Vagina (tissue), 2 donors: ENCODE measurements at regions not wholly inside any gene's neighbourhood (a gene's known extent, or its start where the extent isn't known, plus 50 kb on each side); places are given as distances from the start of the nearest gene placed in this dataset.

Source experiments
- DNase-seq, 2 donors: peaks; one replicate each; pipeline ENCODE4 v3.0.0-alpha.2; 2017; ENCODE audit errors: extremely low spot score in 2 of 2
- H3K27ac ChIP-seq: fragments of 200-600 bp; sonication (generic); one replicate; pipeline ENCODE4 v1.5.1; 2019
- H3K27me3 ChIP-seq: fragments of 200-600 bp; sonication (generic); one replicate; pipeline ENCODE4 v1.5.1; 2019
- H3K36me3 ChIP-seq, 2 donors: fragments of 200-600 bp; sonication (generic); one replicate each; pipeline ENCODE4 v1.5.1; 2017 to 2019
- H3K4me1 ChIP-seq: fragments of 200-600 bp; sonication (generic); one replicate; pipeline ENCODE4 v1.5.1; 2019
- H3K4me3 ChIP-seq, 2 donors: fragments of 200-600 bp; sonication (generic); 1 replicate in 1 of 2; 2 replicates in 1 of 2; pipeline ENCODE4 v1.5.1; 2016 to 2019
- H3K9me3 ChIP-seq: fragments of 200-600 bp; sonication (generic); one replicate; pipeline ENCODE4 v1.5.1; 2019
- CTCF ChIP-seq, 3 experiments: fragments of 450-650 bp in 2 of 3; fragments of 200-600 bp in 1 of 3; sonication (generic) in 1 of 3; IDR thresholded peaks; one replicate each; pipeline ENCODE4 v1.5.1; 2017 to 2019; ENCODE audit warnings: antibody characterized with exemption in 3 of 3, mild to moderate bottlenecking in 2 of 3, moderate library complexity in 2 of 3
- POLR2A ChIP-seq, 2 donors: fragments of 450-650 bp; IDR thresholded peaks; one replicate each; pipeline ENCODE4 v1.6.1; 2017; ENCODE audit warnings: antibody characterized with exemption in 2 of 2, mild to moderate bottlenecking in 2 of 2, moderate library complexity in 2 of 2
- POLR2AphosphoS5 ChIP-seq, 2 donors: sonication (generic); formaldehyde crosslinking; IDR thresholded peaks; one replicate each; pipeline ENCODE4 v1.9.0; 2017; ENCODE audit warnings: antibody characterized with exemption in 2 of 2, mild to moderate bottlenecking in 2 of 2, low read depth in 1 of 2; ENCODE audit not compliant: insufficient read depth in 1 of 2
- intact Hi-C: fragments of 100-400 bp; cut with DNase I; formaldehyde crosslinking; loops from one replicate; pipeline ENCODE4 v1.15.1; 2023

- Histone ChIP-seq H3K27me3 (no peaks in the 10 kb centered on the region), H3K9me3 (no peaks in the 10 kb centered on the region), H3K36me3 (no peaks in the 10 kb centered on the region), H3K4me1 (no peaks in the 10 kb centered on the region), H3K27ac (no peak overlapping the region), H3K4me3 (no peak overlapping the region)
- TF ChIP-seq POLR2AphosphoS5 (IDR thresholded peaks at IDR 0.05; ENCODE audit: insufficient read depth in 1 of 2, low read depth in 1 of 2), result no peak
- TF ChIP-seq CTCF (IDR thresholded peaks at IDR 0.05), result no peak
- no peak for TF ChIP-seq POLR2A (IDR thresholded peaks at IDR 0.05)
- no peak for DNase-seq
- intact Hi-C loops, result no loop called here
Measured at GRCh38 chr15:31814082-31814481, 216.2 kb upstream of the CHRNA7 start.

GRCh38 chr15:31815411-31816155 is 214.7 kb upstream of the CHRNA7 start:
- Histone ChIP-seq H3K4me1 (no peaks in the 10 kb centered on the region), H3K36me3 (no peaks in the 10 kb centered on the region), H3K27me3 (no peaks in the 10 kb centered on the region), H3K27ac (no peak overlapping the region), H3K9me3 (no peaks in the 10 kb centered on the region), H3K4me3 (no peak overlapping the region)
- TF ChIP-seq CTCF (IDR thresholded peaks at IDR 0.05), result no peak
- TF ChIP-seq POLR2AphosphoS5 (IDR thresholded peaks at IDR 0.05; ENCODE audit: insufficient read depth in 1 of 2, low read depth in 1 of 2), result no peak
- TF ChIP-seq POLR2A (IDR thresholded peaks at IDR 0.05), result no peak
- no peak for DNase-seq
- intact Hi-C loops, result no loop called here

GRCh38 chr15:31822463-31822862 is 207.9 kb upstream of the CHRNA7 start:
- no peaks in the 10 kb centered on the region for H3K4me1 ChIP-seq
- H3K27ac ChIP-seq, result no peak overlapping the region
- H3K9me3 ChIP-seq, result no peaks in the 10 kb centered on the region
- TF ChIP-seq CTCF (IDR thresholded peaks at IDR 0.05), result no peak
- TF ChIP-seq POLR2A (IDR thresholded peaks at IDR 0.05), result no peak
- TF ChIP-seq POLR2AphosphoS5 (IDR thresholded peaks at IDR 0.05; ENCODE audit: insufficient read depth in 1 of 2, low read depth in 1 of 2), result no peak
- H3K27me3 ChIP-seq, result no peaks in the 10 kb centered on the region
- no peak overlapping the region for H3K4me3 ChIP-seq
- intact Hi-C loops, result no loop called here
- DNase-seq, result no peak
- no peaks in the 10 kb centered on the region for H3K36me3 ChIP-seq

GRCh38 chr15:31824024-31824423 is 206.3 kb upstream of the CHRNA7 start:
- DNase-seq, result no peak
- no peak overlapping the region for H3K4me3 ChIP-seq
- H3K36me3 ChIP-seq, result no peaks in the 10 kb centered on the region
- H3K9me3 ChIP-seq, result no peaks in the 10 kb centered on the region
- no peaks in the 10 kb centered on the region for H3K27me3 ChIP-seq
- H3K27ac ChIP-seq, result no peak overlapping the region
- intact Hi-C loops, result no loop called here
- H3K4me1 ChIP-seq, result no peaks in the 10 kb centered on the region
- TF ChIP-seq CTCF (IDR thresholded peaks at IDR 0.05) (no peak), POLR2A (IDR thresholded peaks at IDR 0.05) (no peak), POLR2AphosphoS5 (IDR thresholded peaks at IDR 0.05; ENCODE audit: insufficient read depth in 1 of 2, low read depth in 1 of 2) (no peak)

- TF ChIP-seq POLR2AphosphoS5 (IDR thresholded peaks at IDR 0.05; ENCODE audit: insufficient read depth in 1 of 2, low read depth in 1 of 2), result no peak
- TF ChIP-seq CTCF (IDR thresholded peaks at IDR 0.05), result no peak
- TF ChIP-seq POLR2A (IDR thresholded peaks at IDR 0.05), result no peak
- intact Hi-C loops, result no loop called here
- Histone ChIP-seq H3K9me3 (no peaks in the 10 kb centered on the region), H3K27me3 (no peaks in the 10 kb centered on the region), H3K4me1 (no peaks in the 10 kb centered on the region), H3K27ac (no peak overlapping the region), H3K36me3 (no peaks in the 10 kb centered on the region), H3K4me3 (no peak overlapping the region)
- DNase-seq, result no peak
Measured at GRCh38 chr15:31828594-31828993, 201.7 kb upstream of the CHRNA7 start.
